Globus pallidus (tissue), 1 donor: ENCODE measurements at regions not wholly inside any gene's neighbourhood (a gene's known extent, or its start where the extent isn't known, plus 50 kb on each side); places are given as distances from the start of the nearest gene placed in this dataset.

Experiments
- DNase-seq: peaks from one replicate; pipeline ENCODE4 v3.0.0-alpha.2; 2015; ENCODE audit warnings: low spot score

DNA sequence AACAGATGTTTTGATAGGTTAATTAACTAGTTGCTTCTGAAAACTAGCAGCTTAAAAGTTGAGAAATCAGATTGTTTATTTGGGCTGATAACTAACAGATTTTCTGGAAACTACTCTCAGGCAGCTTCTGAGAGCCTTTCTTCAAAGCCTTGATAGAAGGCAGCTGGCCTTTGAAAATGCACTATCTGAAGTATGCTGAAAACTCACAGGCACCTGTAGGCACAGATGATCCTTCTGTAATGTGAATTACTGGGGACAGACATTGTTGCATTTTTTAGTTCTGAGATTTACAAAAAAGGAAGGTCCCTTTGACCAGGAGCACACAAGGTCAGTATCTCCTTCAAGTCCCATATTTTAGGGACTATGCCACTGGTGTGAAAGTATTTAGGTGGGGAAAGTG, 460.8 kb upstream of the CNTN5 start:
- DNase-seq: no peak

DNA sequence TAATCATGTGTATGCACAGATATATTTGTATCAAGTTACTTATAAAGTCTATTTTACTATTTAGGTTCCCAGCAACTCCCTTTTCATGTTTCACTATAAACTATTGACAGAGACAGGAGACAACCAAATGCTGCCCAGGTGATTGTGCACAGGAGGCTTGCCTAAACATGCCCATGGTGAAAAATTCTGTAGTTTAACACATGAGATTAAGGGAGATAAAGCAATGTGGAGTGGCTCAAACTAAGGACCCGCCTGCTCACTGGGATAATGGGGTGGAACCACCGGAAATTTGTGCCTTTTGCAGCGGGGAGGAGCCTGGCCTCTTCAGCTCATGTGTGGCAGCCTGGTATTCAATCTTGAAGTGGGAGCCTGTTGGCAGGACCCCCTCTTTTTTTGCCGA, 459.5 kb upstream of the CNTN5 start:
- no peak for DNase-seq

DNA sequence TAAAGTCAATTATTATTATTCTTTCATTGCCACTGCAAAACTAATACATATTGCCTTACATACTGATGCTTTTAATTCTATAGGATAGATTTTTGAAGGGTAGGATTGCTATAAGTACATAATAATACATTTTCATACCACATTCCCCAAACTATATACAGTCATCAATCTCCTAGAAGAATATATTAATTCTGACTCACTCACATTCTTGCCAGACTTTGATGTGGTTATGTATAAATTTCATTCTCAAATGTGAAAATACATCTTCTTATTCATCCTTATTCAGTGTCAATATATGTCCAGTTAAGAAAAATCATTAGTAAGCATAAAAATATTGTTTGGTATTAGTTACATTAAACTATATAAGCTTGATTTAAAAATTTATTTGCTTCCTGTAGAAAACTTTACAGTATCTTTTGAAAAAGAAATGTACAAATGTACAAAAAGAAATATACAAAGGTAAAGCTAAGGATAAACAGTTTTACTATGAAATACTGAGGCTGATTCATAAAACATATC, 458.8 kb upstream of the CNTN5 start:
- DNase-seq: no peak

GRCh38 chr11:98564233-98564632, 456.5 kb upstream of the CNTN5 start:
- no peak for DNase-seq

- no peak for DNase-seq
These were observed 455.9 kb upstream of the CNTN5 start for GRCh38 chr11:98564881-98565280.

DNA sequence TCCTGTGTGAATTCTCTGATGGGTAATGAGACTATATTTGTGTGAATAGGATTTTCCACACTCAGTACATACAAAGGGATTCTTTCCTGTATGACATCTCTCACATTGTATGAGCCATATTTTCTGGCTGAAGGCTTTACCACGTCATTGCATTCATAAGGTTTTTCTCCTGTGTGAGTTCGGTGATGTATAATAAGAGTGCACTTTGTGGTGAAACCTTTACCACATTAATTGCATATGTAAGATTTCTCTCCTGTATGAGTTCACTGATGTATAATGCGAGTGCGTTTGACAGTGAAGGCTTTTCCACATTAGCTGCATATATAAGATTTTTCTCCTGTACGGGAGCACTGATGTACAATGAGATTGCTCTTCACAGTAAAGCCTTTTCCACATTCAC, 455.4 kb upstream of the CNTN5 start:
- DNase-seq: no peak

GRCh38 chr11:98566978-98567377, 453.8 kb upstream of the CNTN5 start:
- DNase-seq: no peak

DNA sequence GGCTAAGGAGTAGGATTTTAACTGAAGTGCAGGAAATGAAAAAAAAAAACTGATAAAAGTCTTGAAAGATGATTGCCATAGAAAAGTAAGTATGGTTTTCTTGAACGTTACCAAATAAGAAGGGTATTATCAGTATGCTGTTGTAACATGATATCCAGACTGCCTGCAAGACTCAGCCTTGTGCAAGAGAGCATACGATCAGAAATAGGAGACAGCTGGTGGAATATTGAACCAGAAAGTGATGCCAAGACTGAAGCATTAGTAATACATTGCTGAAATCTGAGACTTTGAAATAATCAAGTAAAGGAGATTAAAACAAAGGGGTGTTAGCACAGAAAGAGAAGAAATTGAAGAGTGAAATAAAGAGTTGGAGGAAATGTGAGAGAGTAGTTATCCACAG, 452.7 kb upstream of the CNTN5 start:
- no peak for DNase-seq

- no peak for DNase-seq
These were observed 447.8 kb upstream of the CNTN5 start for GRCh38 chr11:98572941-98573340.

- DNase-seq: no peak
These were observed 432.9 kb upstream of the CNTN5 start for GRCh38 chr11:98587884-98588283.

- DNase-seq: no peak
These were observed 430.8 kb upstream of the CNTN5 start for GRCh38 chr11:98589967-98590366.

- DNase-seq: no peak
These were observed 420.6 kb upstream of the CNTN5 start for GRCh38 chr11:98600103-98600502.

- peak; percentile 3 for DNase-seq
These were observed 419.7 kb upstream of the CNTN5 start for GRCh38 chr11:98600786-98601773.

DNA sequence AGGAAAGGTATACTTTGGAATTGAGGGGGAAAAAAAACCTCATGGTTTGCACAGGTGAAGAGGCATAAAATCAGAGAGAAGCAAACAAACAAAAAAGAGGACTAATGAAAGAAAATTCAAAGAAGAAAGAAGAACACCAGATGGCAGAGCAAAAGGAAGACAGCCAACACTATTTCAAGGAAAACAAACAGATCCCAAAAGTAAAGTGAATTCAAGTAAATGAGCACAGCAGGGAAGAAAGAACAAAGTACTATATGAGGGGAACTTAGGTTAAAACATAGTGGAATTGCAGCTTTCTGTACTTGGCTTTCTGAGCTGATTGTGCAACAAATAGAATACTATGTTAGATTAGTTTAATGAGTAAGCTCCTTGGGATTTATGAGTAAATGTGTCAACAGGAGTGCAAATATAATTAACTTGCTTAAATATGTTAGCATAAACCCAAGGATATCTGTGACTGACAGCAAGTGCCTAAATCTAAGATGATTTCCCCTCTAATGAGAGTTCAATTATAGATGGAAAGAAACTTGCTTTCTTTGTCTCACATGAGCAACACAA, 404.6 kb upstream of the CNTN5 start:
- no peak for DNase-seq

DNA sequence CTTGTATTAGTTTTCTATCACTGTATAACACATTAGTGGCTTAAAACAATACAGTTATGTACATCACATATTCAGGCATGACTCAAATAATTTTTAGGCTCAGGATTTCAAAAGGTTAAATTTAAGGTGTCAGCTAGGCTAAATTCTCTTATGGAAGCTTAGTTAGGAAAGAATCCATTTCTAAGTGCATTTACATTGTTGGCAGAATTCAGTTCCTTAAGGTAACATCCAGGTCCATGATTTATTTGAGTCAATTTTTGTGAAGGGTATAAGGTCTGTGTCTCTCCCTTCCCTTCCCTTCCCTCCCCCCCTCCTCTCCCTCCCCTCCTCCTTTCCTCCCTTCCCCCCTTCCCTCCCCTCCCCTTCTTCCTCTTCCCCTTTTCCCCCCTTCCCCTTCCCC, 399.0 kb upstream of the CNTN5 start:
- DNase-seq: no peak

DNA sequence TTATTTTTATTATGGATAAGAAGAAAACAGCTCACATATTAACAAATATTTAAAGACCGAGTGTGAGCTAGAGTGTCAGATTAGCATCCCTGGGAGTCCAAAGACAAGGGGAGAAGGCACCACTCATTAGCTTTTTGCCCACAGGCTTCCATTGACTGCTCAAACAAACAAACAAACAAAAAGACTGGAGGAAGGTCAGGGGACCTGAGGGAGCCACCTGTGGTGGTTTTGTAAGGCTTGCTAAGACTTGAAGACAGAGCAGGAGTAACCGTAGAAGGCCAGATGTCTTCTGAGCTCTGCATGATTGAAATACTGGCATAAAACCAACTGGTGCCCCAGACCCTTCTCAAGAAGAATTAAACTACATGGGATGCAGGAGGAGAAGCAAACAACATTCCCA, 395.2 kb upstream of the CNTN5 start:
- DNase-seq: no peak

GRCh38 chr11:98630736-98631135, 390.0 kb upstream of the CNTN5 start:
- no peak for DNase-seq

DNA sequence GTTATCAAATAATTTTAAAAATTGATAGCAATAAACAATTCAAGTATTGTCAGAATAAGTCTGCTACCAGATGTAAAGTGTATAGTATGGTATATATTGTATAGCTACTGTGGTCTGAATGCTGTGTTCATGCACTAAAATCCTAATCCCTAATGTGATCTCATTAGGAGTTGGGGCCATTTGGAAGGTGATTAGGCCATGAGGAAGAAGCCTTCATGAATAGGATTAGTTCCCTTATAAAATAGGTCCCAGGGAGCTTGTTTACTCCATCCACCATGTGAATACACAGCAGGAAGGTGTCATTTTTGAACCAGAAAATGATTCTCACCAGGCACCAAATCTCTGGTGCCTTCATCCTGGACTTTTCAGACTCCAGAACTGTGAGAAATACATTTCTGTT, 363.0 kb upstream of the CNTN5 start:
- DNase-seq: no peak

- no peak for DNase-seq
These were observed 361.3 kb upstream of the CNTN5 start for GRCh38 chr11:98659431-98659830.

GRCh38 chr11:98674390-98674789, 346.4 kb upstream of the CNTN5 start:
- no peak for DNase-seq

GRCh38 chr11:98679673-98680072, 341.1 kb upstream of the CNTN5 start:
- DNase-seq: no peak

GRCh38 chr11:98701541-98701940, 319.2 kb upstream of the CNTN5 start:
- DNase-seq: no peak

DNA sequence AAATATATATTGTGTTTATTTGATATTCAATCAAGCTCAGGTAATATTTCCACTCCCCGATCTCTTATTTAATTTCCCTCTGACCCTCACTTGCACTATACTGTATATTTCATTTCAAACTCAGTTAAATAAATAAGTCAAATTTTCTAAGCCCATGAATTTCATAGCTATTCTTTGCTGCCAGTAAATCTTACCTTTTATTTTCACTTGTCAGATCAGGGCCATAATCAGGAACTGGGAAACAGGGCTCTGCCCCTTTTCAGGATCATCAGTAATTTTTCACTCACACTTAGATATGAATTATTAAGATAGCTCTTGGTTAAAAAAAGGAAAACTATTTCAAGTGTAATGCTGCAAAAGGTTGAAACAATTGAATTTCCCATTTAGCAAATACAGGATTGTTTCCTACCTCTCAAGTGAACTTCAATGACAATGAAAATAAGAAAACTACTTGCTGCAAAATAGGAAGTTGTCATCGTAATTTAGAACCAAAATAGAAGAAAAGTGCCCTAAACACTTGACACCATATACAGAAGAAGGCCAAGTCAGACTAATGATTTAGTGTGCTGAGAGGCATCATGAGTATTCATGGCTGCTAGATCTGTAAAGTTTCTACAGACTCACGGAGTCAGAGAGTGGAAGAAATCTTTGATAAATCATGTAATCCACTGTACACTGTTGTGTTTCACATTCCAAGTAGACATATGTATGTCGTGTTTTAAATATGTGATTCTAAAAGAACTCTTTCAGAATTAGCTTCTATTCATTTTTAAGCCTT, 316.8 kb upstream of the CNTN5 start:
- DNase-seq: no peak
